Heart right ventricle (tissue), 16 donors: ENCODE measurements at regions not wholly inside any gene's neighbourhood (a gene's known extent, or its start where the extent isn't known, plus 50 kb on each side); places are given as distances from the start of the nearest gene placed in this dataset.

Source experiments
- ATAC-seq, 8 donors: fragments of 200-7000 bp; cut with Tn5 transposase; one replicate each; pipeline ENCODE4 v1.9.1; 2020; ENCODE audit warnings: mild to moderate bottlenecking in 8 of 8, moderate library complexity in 8 of 8, moderate number of reproducible peaks in 1 of 8
- DNase-seq, 2 donors: peaks; one replicate each; pipeline ENCODE4 v3.0.0-alpha.2; 2020
- H3K27ac ChIP-seq, 10 donors: fragments of 200-600 bp; sonication (generic) in 2 of 10; one replicate each; pipeline versions ENCODE4 v1.5.0 to v1.8.0; 2020 to 2022; ENCODE audit warnings: mild to moderate bottlenecking in 3 of 10
- H3K27me3 ChIP-seq, 7 donors: fragments of 200-600 bp; one replicate each; pipeline ENCODE4 v1.8.0; 2021 to 2022; ENCODE audit warnings: mild to moderate bottlenecking in 2 of 7
- H3K36me3 ChIP-seq, 9 donors: fragments of 200-600 bp; sonication (generic) in 1 of 9; one replicate each; pipeline versions ENCODE4 v1.5.0 to v1.8.0; 2020 to 2022; ENCODE audit warnings: mild to moderate bottlenecking in 2 of 9
- H3K4me1 ChIP-seq, 9 donors: fragments of 200-600 bp; sonication (generic) in 1 of 9; one replicate each; pipeline versions ENCODE4 v1.5.0 to v1.8.0; 2020 to 2022; ENCODE audit warnings: mild to moderate bottlenecking in 4 of 9
- H3K4me3 ChIP-seq, 10 donors: fragments of 200-600 bp; sonication (generic) in 2 of 10; one replicate each; pipeline versions ENCODE4 v1.5.0 to v1.8.0; 2020 to 2022; ENCODE audit warnings: mild to moderate bottlenecking in 7 of 10, moderate library complexity in 2 of 10
- H3K9me3 ChIP-seq, 11 donors: fragments of 200-600 bp in 10 of 11; sonication (generic) in 2 of 11; one replicate each; pipeline versions ENCODE4 v1.5.0 to v1.8.0; 2013 to 2022; ENCODE audit warnings: mild to moderate bottlenecking in 2 of 11, control low read depth in 1 of 11, moderate library complexity in 1 of 11
- WGBS, 2 donors: extraction: QIAGEN DNeasy Blood & Tissue Kit; methylation state at CpG; one replicate each; pipeline ENCODE4 v1.1.7; 2013; ENCODE audit warnings: inconsistent platforms in 1 of 2; 5-methylcytosine and 5-hydroxymethylcytosine counted together
- intact Hi-C, 10 donors: fragments of 100-400 bp; cut with DNase I; formaldehyde crosslinking; loops; one replicate each; pipeline versions ENCODE4 v1.11.1 to v1.14.2; 2022
- TF ChIP-seq, protein P1 (sequence below), 9 donors: fragments of 200-600 bp; sonication (generic) in 2 of 9; IDR thresholded peaks; one replicate each; pipeline versions ENCODE4 v1.5.0 to v1.8.0; 2021 to 2022; ENCODE audit warnings: antibody characterized with exemption in 9 of 9, mild to moderate bottlenecking in 5 of 9, moderate library complexity in 1 of 9
- donor health status: Arrhythmogenic right ventricular cardiomyopathy.
- donor health status: ischemic (EF 13 %, LVEDD 7.1; RV severe dilation, severe dysfunction).
- donor health status: healthy with polysubstance abuse.
- donor health status: DM: no; HTN: yes; CAD: no.
- donor health status: DM: no; HTN: no; CAD: no.
- donor health status: ischemic (EF 25% LVEDD 6.9; RV normal size, moderate dysfunction).
- donor health status: ischemic (EF 25% LVEDD 5.7; RV mildly dilated, moderate dysfunction).
- donor health status: healthy.
- donor health status: DM: yes; HTN: yes; CAD: no.
- donor health status: Ischemic cardiomyopathy.
- donor health status: ischemic (EF 35%, LVEDD 5.7; RV mildly dilated, moderate dysfunction).
- donor health status: nonischemic (EF 11% LVEDD 7.7; RV severe dilation, severe dysfunction).
- donor health status: DM: yes; HTN: yes; CAD: no.
- donor health status: PGD.
- donor health status: ischemic (EF 29% LVEDD 5.4; RV normal size, mild dysfunction).
- donor health status: nonischemic (EF 23%, LVEDD 6.1; RV moderate dilation, normal function).

DNA sequence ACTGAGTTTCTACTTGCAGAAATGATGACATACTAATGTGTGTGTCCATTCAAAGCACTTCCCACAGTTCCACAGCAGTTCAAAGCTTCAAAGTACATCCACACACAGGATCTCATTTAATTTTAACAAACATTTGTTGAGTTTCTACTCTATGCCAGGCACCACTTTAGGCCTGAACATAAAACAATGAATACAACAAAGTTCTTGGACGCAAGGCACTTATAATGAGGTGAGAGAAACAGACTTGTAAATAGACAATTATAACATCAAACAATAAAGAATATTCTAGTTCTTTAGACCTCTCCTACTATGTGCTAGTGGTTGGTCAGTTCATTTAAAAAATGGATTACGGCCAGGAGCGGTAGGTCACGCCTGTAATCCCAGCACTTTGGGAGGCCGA is 82.0 kb upstream of the SPANXB1 start:
- no peaks in the 10 kb centered on the region for H3K9me3 ChIP-seq
- no peak for DNase-seq
- TF ChIP-seq, protein P1, sequence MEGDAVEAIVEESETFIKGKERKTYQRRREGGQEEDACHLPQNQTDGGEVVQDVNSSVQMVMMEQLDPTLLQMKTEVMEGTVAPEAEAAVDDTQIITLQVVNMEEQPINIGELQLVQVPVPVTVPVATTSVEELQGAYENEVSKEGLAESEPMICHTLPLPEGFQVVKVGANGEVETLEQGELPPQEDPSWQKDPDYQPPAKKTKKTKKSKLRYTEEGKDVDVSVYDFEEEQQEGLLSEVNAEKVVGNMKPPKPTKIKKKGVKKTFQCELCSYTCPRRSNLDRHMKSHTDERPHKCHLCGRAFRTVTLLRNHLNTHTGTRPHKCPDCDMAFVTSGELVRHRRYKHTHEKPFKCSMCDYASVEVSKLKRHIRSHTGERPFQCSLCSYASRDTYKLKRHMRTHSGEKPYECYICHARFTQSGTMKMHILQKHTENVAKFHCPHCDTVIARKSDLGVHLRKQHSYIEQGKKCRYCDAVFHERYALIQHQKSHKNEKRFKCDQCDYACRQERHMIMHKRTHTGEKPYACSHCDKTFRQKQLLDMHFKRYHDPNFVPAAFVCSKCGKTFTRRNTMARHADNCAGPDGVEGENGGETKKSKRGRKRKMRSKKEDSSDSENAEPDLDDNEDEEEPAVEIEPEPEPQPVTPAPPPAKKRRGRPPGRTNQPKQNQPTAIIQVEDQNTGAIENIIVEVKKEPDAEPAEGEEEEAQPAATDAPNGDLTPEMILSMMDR (IDR thresholded peaks at IDR 0.05) = no peak
- no peaks in the 10 kb centered on the region for H3K36me3 ChIP-seq
- no peaks in the 10 kb centered on the region for H3K27me3 ChIP-seq
- no peak overlapping the region for H3K27ac ChIP-seq
- WGBS, 2 donors = 95 to 99% methylated on average over 5 of the region's 5 CpGs
- ATAC-seq = no peak
- no peak overlapping the region for H3K4me3 ChIP-seq
- H3K4me1 ChIP-seq = no peaks in the 10 kb centered on the region
- intact Hi-C loops = no loop called here

DNA sequence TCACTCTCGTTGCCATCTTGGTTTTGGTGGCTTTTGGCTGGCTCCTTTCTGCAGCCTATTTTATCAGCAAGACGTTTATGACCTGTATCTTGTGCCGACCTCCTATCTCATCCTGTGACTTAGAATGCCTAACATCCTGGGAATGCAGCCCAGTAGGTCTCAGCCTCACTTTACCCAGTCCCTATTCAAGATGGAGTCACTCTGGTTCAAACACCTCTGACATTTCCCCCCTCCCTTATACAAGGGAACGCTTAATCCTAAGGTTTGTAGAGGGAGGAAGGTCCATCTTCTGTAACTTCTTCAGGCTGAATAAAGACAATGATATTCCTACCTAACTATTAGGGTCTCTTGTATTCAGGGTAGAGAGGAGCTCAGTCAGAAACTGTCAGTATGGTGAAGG is 79.3 kb upstream of the SPANXB1 start:
- intact Hi-C loops = no loop called here
- H3K4me1 ChIP-seq = no peaks in the 10 kb centered on the region
- DNase-seq (no peak), ATAC-seq (no peak)
- TF ChIP-seq, protein P1 (IDR thresholded peaks at IDR 0.05) = no peak
- H3K27me3 ChIP-seq = no peaks in the 10 kb centered on the region
- 53 to 62% methylated on average over 4 of the region's 4 CpGs for WGBS, 2 donors
- H3K9me3 ChIP-seq = no peaks in the 10 kb centered on the region
- no peak overlapping the region for H3K27ac ChIP-seq
- no peak overlapping the region for H3K4me3 ChIP-seq
- no peaks in the 10 kb centered on the region for H3K36me3 ChIP-seq

DNA sequence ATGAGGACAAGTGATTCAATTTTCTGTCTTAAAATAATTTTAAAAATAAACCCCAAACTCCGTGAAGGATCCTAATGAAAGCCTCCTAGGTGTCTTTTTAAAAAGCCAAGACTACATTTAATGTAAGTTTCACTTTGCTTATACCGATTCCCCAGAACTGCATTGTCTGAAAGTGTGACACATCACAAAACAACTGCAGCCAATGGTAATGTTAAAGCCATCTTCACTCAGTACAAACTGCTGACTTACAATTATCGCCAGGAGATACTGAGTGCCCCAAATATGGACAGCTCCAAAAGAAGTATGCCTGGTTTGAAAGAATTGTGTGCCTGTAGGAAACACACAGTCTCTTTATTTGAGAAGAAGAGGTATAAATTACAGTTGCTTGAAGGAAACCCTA is 73.7 kb upstream of the SPANXB1 start:
- Histone ChIP-seq H3K27ac (no peak overlapping the region), H3K36me3 (no peaks in the 10 kb centered on the region), H3K9me3 (no peaks in the 10 kb centered on the region), H3K27me3 (no peaks in the 10 kb centered on the region), H3K4me1 (no peaks in the 10 kb centered on the region), H3K4me3 (no peak overlapping the region)
- intact Hi-C loops = no loop called here
- TF ChIP-seq, protein P1 (IDR thresholded peaks at IDR 0.05) = no peak
- ATAC-seq (no peak), DNase-seq (no peak)
- WGBS, 2 donors = 80 to 86% methylated on average over 3 of the region's 3 CpGs

DNA sequence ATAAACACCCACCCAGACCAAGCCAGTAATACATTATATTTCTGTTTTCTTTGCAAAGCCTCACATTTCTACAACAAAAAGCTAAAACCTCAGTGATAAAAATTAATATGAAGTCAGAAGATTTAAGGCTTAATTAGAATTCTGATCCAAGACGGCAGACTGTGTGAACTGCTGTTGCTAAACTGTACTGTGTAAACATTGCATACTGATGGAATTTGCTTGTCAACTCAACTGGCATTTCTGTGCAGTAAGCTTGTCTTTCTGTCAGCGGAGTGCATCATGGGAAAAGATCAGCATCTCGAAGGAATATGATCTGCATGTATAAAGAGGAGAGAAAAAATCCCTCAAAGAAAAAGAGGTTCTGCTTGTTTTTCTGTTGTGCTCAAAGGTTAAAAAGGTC is 69.4 kb upstream of the SPANXB1 start:
- 56 to 65% methylated on average over 3 of the region's 3 CpGs for WGBS, 2 donors
- H3K27me3 ChIP-seq = no peaks in the 10 kb centered on the region
- DNase-seq (no peak), ATAC-seq (no peak)
- H3K36me3 ChIP-seq = no peaks in the 10 kb centered on the region
- no peak overlapping the region for H3K27ac ChIP-seq
- no peaks in the 10 kb centered on the region for H3K4me1 ChIP-seq
- H3K9me3 ChIP-seq = no peaks in the 10 kb centered on the region
- intact Hi-C loops = no loop called here
- TF ChIP-seq, protein P1 (IDR thresholded peaks at IDR 0.05) = no peak
- H3K4me3 ChIP-seq = no peak overlapping the region
